Fibroblast of villous mesenchyme (primary cell): ENCODE measurements at regions not wholly inside any gene's neighbourhood (a gene's known extent, or its start where the extent isn't known, plus 50 kb on each side); places are given as distances from the start of the nearest gene placed in this dataset.

Experiments used
- DNase-seq: peaks from one replicate; pipeline ENCODE4 v3.0.0-alpha.2; 2010; ENCODE audit warnings: low read depth
- H3K4me3 ChIP-seq: 2 replicates; pipeline ENCODE4 v1.5.1; 2011; ENCODE audit warnings: low read depth, mild to moderate bottlenecking, low read length
- CTCF ChIP-seq: IDR thresholded peaks from 2 replicates; pipeline ENCODE4 v1.5.1; 2012; ENCODE audit warnings: low read depth, mild to moderate bottlenecking, low read length; ENCODE audit not compliant: insufficient read depth

GRCh38 chr1:209405183-209405814, 178.2 kb upstream of the CAMK1G start:
- peak; percentile 46 for DNase-seq
- H3K4me3 ChIP-seq: no peak overlapping the region
- TF ChIP-seq CTCF: no peak

GRCh38 chr1:209406168-209406567, 177.3 kb upstream of the CAMK1G start:
- no peak for DNase-seq
- H3K4me3 ChIP-seq: no peak overlapping the region
- no peak for TF ChIP-seq CTCF

GRCh38 chr1:209406595-209406994, 176.9 kb upstream of the CAMK1G start:
- no peak for TF ChIP-seq CTCF
- no peak for DNase-seq
- no peak overlapping the region for H3K4me3 ChIP-seq

- peak; percentile 61 for DNase-seq
- no peak for TF ChIP-seq CTCF
- H3K4me3 ChIP-seq: no peak overlapping the region
Observed at GRCh38 chr1:209409780-209410179, 173.7 kb upstream of the CAMK1G start.

GRCh38 chr1:209411491-209411929, 172.0 kb upstream of the CAMK1G start:
- no peak for TF ChIP-seq CTCF
- no peak overlapping the region for H3K4me3 ChIP-seq
- peak; percentile 47 for DNase-seq

GRCh38 chr1:209412036-209412435, 171.5 kb upstream of the CAMK1G start:
- no peak for DNase-seq
- TF ChIP-seq CTCF: no peak
- H3K4me3 ChIP-seq: no peak overlapping the region

- H3K4me3 ChIP-seq: no peak overlapping the region
- no peak for TF ChIP-seq CTCF
- DNase-seq: no peak
Observed at GRCh38 chr1:209412566-209412965, 170.9 kb upstream of the CAMK1G start.
